ENCODE measurements at regions not wholly inside any gene's neighbourhood (a gene's known extent, or its start where the extent isn't known, plus 50 kb on each side); places are given as distances from the start of the nearest gene placed in this dataset.

DNA sequence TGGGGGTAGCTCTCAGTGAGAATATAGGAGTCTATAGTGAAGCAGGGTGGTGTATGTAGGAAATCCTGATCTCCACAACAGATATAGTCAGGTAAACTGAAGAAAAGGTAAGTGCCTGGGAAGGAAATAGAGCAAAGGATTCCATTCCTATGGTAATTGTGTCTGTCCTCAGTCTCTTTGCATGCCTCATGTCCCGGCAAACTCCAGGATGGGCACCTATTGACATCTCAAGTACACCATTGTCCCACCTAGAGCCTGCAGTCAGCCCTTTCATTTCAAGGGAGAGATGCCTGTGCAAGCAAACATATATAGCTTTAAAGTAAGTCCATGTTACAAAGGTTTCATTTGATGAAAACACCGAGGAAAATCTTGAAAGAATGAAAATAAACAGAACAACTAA, 257.7 kb upstream of the AZI2 start:
- TF ChIP-seq, protein P1, sequence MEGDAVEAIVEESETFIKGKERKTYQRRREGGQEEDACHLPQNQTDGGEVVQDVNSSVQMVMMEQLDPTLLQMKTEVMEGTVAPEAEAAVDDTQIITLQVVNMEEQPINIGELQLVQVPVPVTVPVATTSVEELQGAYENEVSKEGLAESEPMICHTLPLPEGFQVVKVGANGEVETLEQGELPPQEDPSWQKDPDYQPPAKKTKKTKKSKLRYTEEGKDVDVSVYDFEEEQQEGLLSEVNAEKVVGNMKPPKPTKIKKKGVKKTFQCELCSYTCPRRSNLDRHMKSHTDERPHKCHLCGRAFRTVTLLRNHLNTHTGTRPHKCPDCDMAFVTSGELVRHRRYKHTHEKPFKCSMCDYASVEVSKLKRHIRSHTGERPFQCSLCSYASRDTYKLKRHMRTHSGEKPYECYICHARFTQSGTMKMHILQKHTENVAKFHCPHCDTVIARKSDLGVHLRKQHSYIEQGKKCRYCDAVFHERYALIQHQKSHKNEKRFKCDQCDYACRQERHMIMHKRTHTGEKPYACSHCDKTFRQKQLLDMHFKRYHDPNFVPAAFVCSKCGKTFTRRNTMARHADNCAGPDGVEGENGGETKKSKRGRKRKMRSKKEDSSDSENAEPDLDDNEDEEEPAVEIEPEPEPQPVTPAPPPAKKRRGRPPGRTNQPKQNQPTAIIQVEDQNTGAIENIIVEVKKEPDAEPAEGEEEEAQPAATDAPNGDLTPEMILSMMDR (IDR thresholded peaks at IDR 0.05; ENCODE audit: insufficient read depth, low read length, poor library complexity, severe bottlenecking), result no peak
- TF ChIP-seq EZH2phosphoT487 (conservative IDR thresholded peaks at IDR 0.05; ENCODE audit: low read length), result no peak
